Neural cell (in vitro differentiated cells): ENCODE measurements at regions not wholly inside any gene's neighbourhood (a gene's known extent, or its start where the extent isn't known, plus 50 kb on each side); places are given as distances from the start of the nearest gene placed in this dataset.

ENCODE experiments used
- H2AFZ ChIP-seq: fragments of 200-600, 300-800 bp; sonication (generic), shearing (Covaris generic); 2 replicates; pipeline ENCODE4 v1.6.0; 2014; ENCODE audit warnings: low read depth, mild to moderate bottlenecking, antibody characterized with exemption, low read length, moderate library complexity
- H3F3A ChIP-seq: fragments of 200-600 bp; shearing (Covaris generic); 2 replicates; pipeline ENCODE4 v1.6.1; 2016; ENCODE audit warnings: mild to moderate bottlenecking, moderate library complexity, mixed read lengths, antibody characterized with exemption, low read length; ENCODE audit not compliant: insufficient read depth, poor library complexity, severe bottlenecking
- H3K27ac ChIP-seq: fragments of 200-600, 300-800 bp; sonication (generic), shearing (Covaris generic); 2 replicates; pipeline ENCODE4 v1.5.1; 2014; ENCODE audit warnings: mild to moderate bottlenecking, low read length, moderate library complexity
- H3K27me3 ChIP-seq: fragments of 300-800, 200-600 bp; sonication (generic), shearing (Covaris generic); 2 replicates; pipeline ENCODE4 v1.6.0; 2014; ENCODE audit warnings: mild to moderate bottlenecking, low read depth, low read length, moderate library complexity; ENCODE audit not compliant: insufficient read depth
- H3K36me3 ChIP-seq: fragments of 300-800, 200-600 bp; sonication (generic), shearing (Covaris generic); 2 replicates; pipeline ENCODE4 v1.5.1; 2014; ENCODE audit warnings: mild to moderate bottlenecking, antibody characterized with exemption, low read length, moderate library complexity; ENCODE audit not compliant: insufficient read depth
- H3K4me2 ChIP-seq: fragments of 300-800, 200-600 bp; sonication (generic), shearing (Covaris generic); 2 replicates; pipeline ENCODE4 v1.6.0; 2014; ENCODE audit warnings: mild to moderate bottlenecking, low read length
- H3K4me3 ChIP-seq: fragments of 300-800, 200-600 bp; sonication (generic), shearing (Covaris generic); 2 replicates; pipeline ENCODE4 v1.5.1; 2014; ENCODE audit warnings: mild to moderate bottlenecking, low read length, moderate library complexity
- H3K79me2 ChIP-seq: fragments of 200-600 bp; shearing (Covaris generic); replicated peaks from 2 replicates; pipeline ENCODE4 v1.6.0; 2014; ENCODE audit warnings: mild to moderate bottlenecking, low read length, moderate library complexity; ENCODE audit not compliant: insufficient read depth
- H3K9ac ChIP-seq: fragments of 300-800, 200-600 bp; sonication (generic), shearing (Covaris generic); 2 replicates; pipeline ENCODE4 v1.6.1; 2016; ENCODE audit warnings: mild to moderate bottlenecking, low read length, mixed read lengths
- H3K9me2 ChIP-seq: fragments of 200-600 bp; shearing (Covaris generic); 2 replicates; pipeline ENCODE4 v1.6.1; 2016; ENCODE audit warnings: mild to moderate bottlenecking, low read length, mixed read lengths; ENCODE audit not compliant: insufficient read depth
- H3K9me3 ChIP-seq: fragments of 200-600, 300-800 bp; sonication (generic), shearing (Covaris generic); 2 replicates; pipeline ENCODE4 v1.6.1; 2016; ENCODE audit warnings: mild to moderate bottlenecking, mixed run types, low read length, moderate library complexity, mixed read lengths
- H4K20me1 ChIP-seq: fragments of 200-600 bp; shearing (Covaris generic); 2 replicates; pipeline ENCODE4 v1.6.1; 2016; ENCODE audit warnings: mild to moderate bottlenecking, mixed run types; ENCODE audit not compliant: insufficient read depth
- EP300 ChIP-seq: fragments of 450-650 bp; conservative IDR thresholded peaks from 2 replicates; pipeline ENCODE4 v1.6.1; 2014; ENCODE audit warnings: antibody characterized with exemption, mild to moderate bottlenecking, moderate library complexity; ENCODE audit not compliant: poor library complexity, severe bottlenecking
- EZH2 ChIP-seq: fragments of 200-600, 300-800 bp; shearing (Covaris generic), sonication (generic); IDR thresholded peaks from 2 replicates; pipeline ENCODE4 v1.6.1; 2014; ENCODE audit warnings: antibody characterized with exemption, low read length, borderline replicate concordance, mild to moderate bottlenecking; ENCODE audit not compliant: insufficient read depth, poor library complexity, severe bottlenecking
- MXI1 ChIP-seq: fragments of 450-650 bp; conservative IDR thresholded peaks from 2 replicates; pipeline ENCODE4 v1.6.1; 2014; ENCODE audit warnings: antibody characterized with exemption, mild to moderate bottlenecking; ENCODE audit not compliant: poor library complexity, severe bottlenecking
- POLR2AphosphoS5 ChIP-seq: IDR thresholded peaks from 2 replicates; pipeline ENCODE4 v1.6.1; 2012
- RAD21 ChIP-seq: fragments of 450-650 bp; conservative IDR thresholded peaks from 2 replicates; pipeline ENCODE4 v1.6.1; 2014; ENCODE audit warnings: antibody characterized with exemption, mild to moderate bottlenecking, moderate library complexity
- SMC3 ChIP-seq: fragments of 450-650 bp; conservative IDR thresholded peaks from 2 replicates; pipeline ENCODE4 v1.6.1; 2014; ENCODE audit warnings: antibody characterized with exemption, mild to moderate bottlenecking, moderate library complexity; ENCODE audit not compliant: poor library complexity
- TAF1 ChIP-seq: IDR thresholded peaks from 2 replicates; pipeline ENCODE4 v1.6.1; 2012; ENCODE audit warnings: low read depth
- TF ChIP-seq, protein P1 (sequence below): IDR thresholded peaks from 2 replicates; pipeline ENCODE4 v1.6.1; 2012; ENCODE audit warnings: borderline replicate concordance
- TF ChIP-seq, protein P2 (sequence below): fragments of 450-650 bp; IDR thresholded peaks from 2 replicates; pipeline ENCODE4 v1.5.1; 2014; ENCODE audit warnings: antibody characterized with exemption, mild to moderate bottlenecking, moderate library complexity; ENCODE audit not compliant: poor library complexity, severe bottlenecking

DNA sequence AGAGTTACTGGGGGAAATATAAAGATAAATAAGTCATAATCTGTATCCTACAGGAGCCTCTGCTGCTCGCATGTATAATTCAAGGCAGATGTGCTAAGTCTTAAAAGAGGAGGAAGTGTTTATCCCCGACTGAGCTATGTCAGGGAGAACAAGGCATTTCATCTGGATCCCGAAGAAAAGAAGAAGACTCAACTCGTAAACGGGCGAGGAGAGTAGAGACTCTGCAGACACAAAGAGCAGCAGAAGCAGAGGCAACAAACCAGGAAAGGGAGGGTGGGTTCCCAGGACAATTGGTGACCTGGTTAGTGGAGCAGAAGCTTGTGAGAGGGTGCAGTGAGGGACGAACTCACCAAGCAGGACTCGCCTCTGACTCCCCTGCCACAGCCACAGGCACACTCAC lies 368.6 kb downstream of the EIPR1 start:
- Histone ChIP-seq H3K79me2 (no peaks in the 10 kb centered on the region), H3K4me2 (no peak overlapping the region), H3K36me3 (no peaks in the 10 kb centered on the region), H3K9ac (no peak overlapping the region), H4K20me1 (no peaks in the 10 kb centered on the region), H3F3A (no peaks in the 10 kb centered on the region), H3K4me3 (no peak overlapping the region), H3K27me3 (no peaks in the 10 kb centered on the region), H3K9me3 (peaks cover 5% of the 10 kb centered on the region), H3K9me2 (no peaks in the 10 kb centered on the region), H3K27ac (peak overlapping the region; percentile 29), H2AFZ (peak overlapping the region; percentile 34)
- TF ChIP-seq RAD21 (no peak), POLR2AphosphoS5 (no peak), EP300 (no peak), MXI1 (no peak), EZH2 (no peak), TAF1 (no peak), SMC3 (no peak)
- TF ChIP-seq, protein P1, sequence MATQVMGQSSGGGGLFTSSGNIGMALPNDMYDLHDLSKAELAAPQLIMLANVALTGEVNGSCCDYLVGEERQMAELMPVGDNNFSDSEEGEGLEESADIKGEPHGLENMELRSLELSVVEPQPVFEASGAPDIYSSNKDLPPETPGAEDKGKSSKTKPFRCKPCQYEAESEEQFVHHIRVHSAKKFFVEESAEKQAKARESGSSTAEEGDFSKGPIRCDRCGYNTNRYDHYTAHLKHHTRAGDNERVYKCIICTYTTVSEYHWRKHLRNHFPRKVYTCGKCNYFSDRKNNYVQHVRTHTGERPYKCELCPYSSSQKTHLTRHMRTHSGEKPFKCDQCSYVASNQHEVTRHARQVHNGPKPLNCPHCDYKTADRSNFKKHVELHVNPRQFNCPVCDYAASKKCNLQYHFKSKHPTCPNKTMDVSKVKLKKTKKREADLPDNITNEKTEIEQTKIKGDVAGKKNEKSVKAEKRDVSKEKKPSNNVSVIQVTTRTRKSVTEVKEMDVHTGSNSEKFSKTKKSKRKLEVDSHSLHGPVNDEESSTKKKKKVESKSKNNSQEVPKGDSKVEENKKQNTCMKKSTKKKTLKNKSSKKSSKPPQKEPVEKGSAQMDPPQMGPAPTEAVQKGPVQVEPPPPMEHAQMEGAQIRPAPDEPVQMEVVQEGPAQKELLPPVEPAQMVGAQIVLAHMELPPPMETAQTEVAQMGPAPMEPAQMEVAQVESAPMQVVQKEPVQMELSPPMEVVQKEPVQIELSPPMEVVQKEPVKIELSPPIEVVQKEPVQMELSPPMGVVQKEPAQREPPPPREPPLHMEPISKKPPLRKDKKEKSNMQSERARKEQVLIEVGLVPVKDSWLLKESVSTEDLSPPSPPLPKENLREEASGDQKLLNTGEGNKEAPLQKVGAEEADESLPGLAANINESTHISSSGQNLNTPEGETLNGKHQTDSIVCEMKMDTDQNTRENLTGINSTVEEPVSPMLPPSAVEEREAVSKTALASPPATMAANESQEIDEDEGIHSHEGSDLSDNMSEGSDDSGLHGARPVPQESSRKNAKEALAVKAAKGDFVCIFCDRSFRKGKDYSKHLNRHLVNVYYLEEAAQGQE = no peak
- TF ChIP-seq, protein P2, sequence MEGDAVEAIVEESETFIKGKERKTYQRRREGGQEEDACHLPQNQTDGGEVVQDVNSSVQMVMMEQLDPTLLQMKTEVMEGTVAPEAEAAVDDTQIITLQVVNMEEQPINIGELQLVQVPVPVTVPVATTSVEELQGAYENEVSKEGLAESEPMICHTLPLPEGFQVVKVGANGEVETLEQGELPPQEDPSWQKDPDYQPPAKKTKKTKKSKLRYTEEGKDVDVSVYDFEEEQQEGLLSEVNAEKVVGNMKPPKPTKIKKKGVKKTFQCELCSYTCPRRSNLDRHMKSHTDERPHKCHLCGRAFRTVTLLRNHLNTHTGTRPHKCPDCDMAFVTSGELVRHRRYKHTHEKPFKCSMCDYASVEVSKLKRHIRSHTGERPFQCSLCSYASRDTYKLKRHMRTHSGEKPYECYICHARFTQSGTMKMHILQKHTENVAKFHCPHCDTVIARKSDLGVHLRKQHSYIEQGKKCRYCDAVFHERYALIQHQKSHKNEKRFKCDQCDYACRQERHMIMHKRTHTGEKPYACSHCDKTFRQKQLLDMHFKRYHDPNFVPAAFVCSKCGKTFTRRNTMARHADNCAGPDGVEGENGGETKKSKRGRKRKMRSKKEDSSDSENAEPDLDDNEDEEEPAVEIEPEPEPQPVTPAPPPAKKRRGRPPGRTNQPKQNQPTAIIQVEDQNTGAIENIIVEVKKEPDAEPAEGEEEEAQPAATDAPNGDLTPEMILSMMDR = no peak

DNA sequence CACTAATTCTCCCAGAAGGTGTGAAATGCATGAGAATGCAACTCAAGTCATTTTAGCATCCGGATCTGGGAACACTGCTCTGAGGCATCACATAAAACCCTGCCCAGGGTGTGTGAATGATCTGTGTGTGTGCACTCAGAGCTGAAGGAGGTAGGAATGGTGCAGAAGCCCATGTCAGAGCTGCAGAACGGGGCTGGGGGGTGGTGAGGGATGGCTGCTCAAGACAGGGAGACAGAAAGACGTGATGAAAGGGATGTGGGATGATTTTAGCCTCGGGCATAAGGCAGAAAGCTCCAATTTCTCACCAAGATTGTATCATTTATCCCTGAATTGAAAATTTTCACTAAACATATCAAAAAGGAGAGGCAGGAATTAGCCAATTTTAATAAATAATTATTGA lies 369.1 kb downstream of the EIPR1 start:
- H2AFZ ChIP-seq = no peak overlapping the region
- H3K79me2 ChIP-seq = no peaks in the 10 kb centered on the region
- TF ChIP-seq MXI1 (no peak), TAF1 (no peak), EZH2 (no peak), RAD21 (no peak), EP300 (no peak), POLR2AphosphoS5 (no peak), SMC3 (no peak)
- TF ChIP-seq, protein P2 = no peak
- TF ChIP-seq, protein P1 = no peak
- H4K20me1 ChIP-seq = no peaks in the 10 kb centered on the region
- H3K9me3 ChIP-seq = peaks cover 5% of the 10 kb centered on the region
- H3K4me2 ChIP-seq = no peak overlapping the region
- H3K27me3 ChIP-seq = no peaks in the 10 kb centered on the region
- no peaks in the 10 kb centered on the region for H3K36me3 ChIP-seq
- no peak overlapping the region for H3K9ac ChIP-seq
- H3K4me3 ChIP-seq = no peak overlapping the region
- no peaks in the 10 kb centered on the region for H3F3A ChIP-seq
- peak overlapping the region; percentile 29 for H3K27ac ChIP-seq
- no peaks in the 10 kb centered on the region for H3K9me2 ChIP-seq
